ENCODE measurements at regions not wholly inside any gene's neighbourhood (a gene's known extent, or its start where the extent isn't known, plus 50 kb on each side); places are given as distances from the start of the nearest gene placed in this dataset.

DNA sequence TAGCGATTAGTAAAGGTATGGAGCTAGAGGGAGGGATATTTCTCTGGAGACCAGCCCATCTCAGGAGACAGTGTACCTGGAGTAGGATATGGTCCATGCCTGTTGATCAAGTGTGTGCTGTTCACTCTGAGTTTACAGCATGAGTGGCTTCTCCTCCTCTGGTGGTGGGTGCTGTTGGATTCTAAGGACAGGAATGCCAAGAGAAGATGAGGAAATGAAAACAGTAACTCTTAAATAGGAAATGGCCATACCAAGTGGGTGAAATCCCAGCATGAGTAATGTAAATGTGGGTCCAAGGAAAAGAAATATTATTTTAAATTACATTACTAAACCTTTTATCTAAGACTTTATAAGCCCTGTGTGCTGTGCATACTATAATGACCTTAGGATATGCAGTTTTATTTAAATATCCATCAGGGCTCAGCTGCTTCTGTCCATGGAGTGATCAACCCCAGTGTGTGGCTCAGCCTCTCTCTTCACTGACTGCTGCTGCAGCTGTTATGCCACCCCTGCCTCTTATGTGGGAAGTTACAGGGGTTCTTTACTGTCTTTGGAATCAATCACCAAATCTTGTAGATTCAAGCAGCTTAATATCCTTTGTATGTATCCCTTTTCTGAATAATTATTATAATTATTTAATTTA is 54.3 kb downstream of the FAT3 start:
- no peak for TF ChIP-seq POLR2A (IDR thresholded peaks at IDR 0.05)
- TF ChIP-seq, protein P1, sequence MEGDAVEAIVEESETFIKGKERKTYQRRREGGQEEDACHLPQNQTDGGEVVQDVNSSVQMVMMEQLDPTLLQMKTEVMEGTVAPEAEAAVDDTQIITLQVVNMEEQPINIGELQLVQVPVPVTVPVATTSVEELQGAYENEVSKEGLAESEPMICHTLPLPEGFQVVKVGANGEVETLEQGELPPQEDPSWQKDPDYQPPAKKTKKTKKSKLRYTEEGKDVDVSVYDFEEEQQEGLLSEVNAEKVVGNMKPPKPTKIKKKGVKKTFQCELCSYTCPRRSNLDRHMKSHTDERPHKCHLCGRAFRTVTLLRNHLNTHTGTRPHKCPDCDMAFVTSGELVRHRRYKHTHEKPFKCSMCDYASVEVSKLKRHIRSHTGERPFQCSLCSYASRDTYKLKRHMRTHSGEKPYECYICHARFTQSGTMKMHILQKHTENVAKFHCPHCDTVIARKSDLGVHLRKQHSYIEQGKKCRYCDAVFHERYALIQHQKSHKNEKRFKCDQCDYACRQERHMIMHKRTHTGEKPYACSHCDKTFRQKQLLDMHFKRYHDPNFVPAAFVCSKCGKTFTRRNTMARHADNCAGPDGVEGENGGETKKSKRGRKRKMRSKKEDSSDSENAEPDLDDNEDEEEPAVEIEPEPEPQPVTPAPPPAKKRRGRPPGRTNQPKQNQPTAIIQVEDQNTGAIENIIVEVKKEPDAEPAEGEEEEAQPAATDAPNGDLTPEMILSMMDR (IDR thresholded peaks at IDR 0.05): no peak

All from transverse colon (tissue), 3 donors.